Stimulated activated CD8-positive, alpha-beta memory T cell treated with anti-CD3 and anti-CD28 coated beads, Interleukin-2, amount 100 ng/mL, for 1 hour (primary cell): ENCODE measurements at regions not wholly inside any gene's neighbourhood (a gene's known extent, or its start where the extent isn't known, plus 50 kb on each side); places are given as distances from the start of the nearest gene placed in this dataset.
"Not testable (repeated sequence)": the region's sequence is repeated elsewhere in the genome, so short reads cannot be mapped to it uniquely, and the experiment has no call there.

Experiments
- DNase-seq, 2 donors: peaks; one replicate each; pipeline ENCODE4 v3.0.0-alpha.2; 2020; ENCODE audit warnings: low read depth in 2 of 2

GRCh38 chr1:58968360-58968952 is 184.6 kb upstream of the JUN start:
- no peak for DNase-seq

GRCh38 chr1:58969176-58969575 is 185.3 kb upstream of the JUN start:
- DNase-seq, result not testable (repeated sequence)

- no peak for DNase-seq
Measured at GRCh38 chr1:58971629-58972140, 187.8 kb upstream of the JUN start.

GRCh38 chr1:58975888-58976287 is 192.0 kb upstream of the JUN start:
- no peak for DNase-seq

GRCh38 chr1:58976294-58976693 is 192.4 kb upstream of the JUN start:
- no peak for DNase-seq

GRCh38 chr1:58977598-58977997 is 193.8 kb upstream of the JUN start:
- no peak for DNase-seq

- no peak for DNase-seq
Measured at GRCh38 chr1:58978096-58978495, 194.2 kb upstream of the JUN start.

- DNase-seq, result no peak
Measured at GRCh38 chr1:58979086-58979485, 195.2 kb upstream of the JUN start.

GRCh38 chr1:58979677-58980076 is 195.8 kb upstream of the JUN start:
- no peak for DNase-seq

GRCh38 chr1:58981392-58981791 is 197.5 kb upstream of the JUN start:
- no peak for DNase-seq

GRCh38 chr1:58982259-58982998 is 198.6 kb upstream of the JUN start:
- no peak for DNase-seq

- DNase-seq, result no peak
Measured at GRCh38 chr1:58983162-58983561, 199.3 kb upstream of the JUN start.

GRCh38 chr1:58983633-58984245 is 199.9 kb upstream of the JUN start:
- DNase-seq, result no peak

GRCh38 chr1:58986996-58987767 is 203.3 kb upstream of the JUN start:
- no peak for DNase-seq

GRCh38 chr1:58988752-58989151 is 204.9 kb upstream of the JUN start:
- DNase-seq, result no peak

GRCh38 chr1:58989845-58990244 is 206.0 kb upstream of the JUN start:
- DNase-seq, result no peak

GRCh38 chr1:58991305-58991704 is 207.5 kb upstream of the JUN start:
- no peak for DNase-seq

GRCh38 chr1:58992643-58993042 is 208.8 kb upstream of the JUN start:
- no peak for DNase-seq

GRCh38 chr1:58993403-58993802 is 209.6 kb upstream of the JUN start:
- no peak for DNase-seq

GRCh38 chr1:58994664-58995063 is 210.8 kb upstream of the JUN start:
- DNase-seq, result no peak

- no peak for DNase-seq
Measured at GRCh38 chr1:58996341-58997059, 212.7 kb upstream of the JUN start.

- no peak for DNase-seq
Measured at GRCh38 chr1:58997060-58997411, 213.2 kb upstream of the JUN start.
